Fibroblast of mammary gland (primary cell): ENCODE measurements at regions not wholly inside any gene's neighbourhood (a gene's known extent, or its start where the extent isn't known, plus 50 kb on each side); places are given as distances from the start of the nearest gene placed in this dataset.

Experiments used
- DNase-seq: peaks from one replicate; pipeline ENCODE4 v3.0.0-alpha.2; 2010; ENCODE audit warnings: low read depth
- H3K4me3 ChIP-seq: 2 replicates; pipeline ENCODE4 v1.5.1; 2011; ENCODE audit warnings: low read depth, mild to moderate bottlenecking, low read length, moderate library complexity; ENCODE audit not compliant: control insufficient read depth
- CTCF ChIP-seq: conservative IDR thresholded peaks from 2 replicates; pipeline ENCODE4 v1.5.1; 2011; ENCODE audit warnings: low read depth, low read length, inconsistent platforms; ENCODE audit not compliant: control insufficient read depth, insufficient read depth

- DNase-seq = no peak
- no peak overlapping the region for H3K4me3 ChIP-seq
- TF ChIP-seq CTCF = no peak
Observed at GRCh38 chr10:11396311-11396955, 215.0 kb downstream of the USP6NL start.

DNA sequence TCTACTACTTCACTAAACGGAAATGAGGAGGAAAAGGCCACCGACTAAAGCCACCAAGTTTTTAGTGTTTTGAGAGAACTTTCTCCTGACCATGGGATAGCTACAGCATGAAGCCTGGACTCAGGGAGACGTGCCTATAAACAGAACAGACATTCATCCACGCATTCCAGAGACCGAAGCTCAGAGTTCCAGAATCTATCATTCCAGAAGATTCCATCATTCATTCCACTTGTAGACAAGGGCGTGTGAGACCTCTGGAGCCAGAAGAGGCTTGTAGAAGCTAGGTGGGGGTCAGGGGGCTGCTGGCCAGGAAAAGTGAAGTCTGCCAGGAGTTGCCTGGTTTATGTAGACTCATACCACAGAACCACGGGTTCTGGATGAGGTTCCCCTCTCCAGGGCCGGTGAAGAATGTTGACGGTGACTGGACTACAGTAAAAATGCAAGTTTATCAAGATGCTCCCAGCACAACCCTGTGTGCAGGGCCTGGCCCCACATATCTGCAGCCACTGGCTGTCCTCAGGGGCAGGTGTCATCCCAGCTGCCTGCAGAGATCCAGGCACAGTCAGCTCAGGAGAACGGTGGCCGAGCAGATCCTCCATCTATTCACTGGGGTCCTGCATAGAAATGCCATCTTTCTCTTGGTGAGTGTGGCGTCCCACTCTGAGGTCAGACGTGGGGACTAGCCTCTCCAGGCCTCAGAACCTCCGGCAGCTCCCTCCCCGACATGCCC lies 215.7 kb downstream of the USP6NL start:
- TF ChIP-seq CTCF = no peak
- no peak overlapping the region for H3K4me3 ChIP-seq
- DNase-seq = no peak

DNA sequence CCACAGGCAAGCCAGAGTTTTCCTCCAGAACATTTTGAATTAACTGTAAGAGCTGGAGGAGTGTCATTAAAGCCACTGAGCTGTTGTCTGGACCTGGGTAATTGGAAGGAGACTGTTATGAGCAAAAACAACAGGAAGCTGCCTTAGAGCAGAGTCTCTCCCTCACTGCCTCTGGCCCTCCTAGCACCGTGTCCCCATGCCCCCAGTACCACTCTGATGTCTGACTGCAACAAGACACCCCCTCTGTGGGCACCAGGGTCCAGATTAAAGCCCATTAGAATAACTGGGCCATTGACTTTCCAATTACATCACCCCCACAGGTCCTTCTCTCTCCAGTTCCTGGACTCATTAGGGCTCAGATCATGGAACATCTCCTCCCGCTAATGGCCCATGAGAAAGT lies 216.3 kb downstream of the USP6NL start:
- TF ChIP-seq CTCF = no peak
- no peak overlapping the region for H3K4me3 ChIP-seq
- no peak for DNase-seq

- H3K4me3 ChIP-seq = no peak overlapping the region
- DNase-seq = no peak
- no peak for TF ChIP-seq CTCF
Observed at GRCh38 chr10:11393858-11394257, 217.6 kb downstream of the USP6NL start.

DNA sequence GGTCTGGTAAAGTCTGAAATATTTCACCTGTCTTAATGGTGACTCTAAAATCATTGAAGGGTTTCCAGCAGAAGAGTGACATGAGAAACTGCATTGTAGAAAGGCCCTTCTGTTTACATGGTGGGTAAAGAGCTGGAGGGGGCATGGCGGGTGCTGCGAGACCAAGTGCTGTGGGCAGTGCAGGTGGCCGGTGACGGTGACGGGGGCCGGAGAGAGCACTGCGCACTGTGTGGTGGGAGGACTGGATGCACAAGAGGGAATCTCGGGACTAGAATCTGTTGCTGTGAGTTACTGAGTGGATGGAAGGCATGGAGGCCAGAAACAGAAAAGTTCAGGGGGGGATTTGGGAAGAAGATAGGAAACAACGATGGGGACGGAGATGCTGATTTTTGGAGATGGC lies 218.7 kb downstream of the USP6NL start:
- no peak for TF ChIP-seq CTCF

DNA sequence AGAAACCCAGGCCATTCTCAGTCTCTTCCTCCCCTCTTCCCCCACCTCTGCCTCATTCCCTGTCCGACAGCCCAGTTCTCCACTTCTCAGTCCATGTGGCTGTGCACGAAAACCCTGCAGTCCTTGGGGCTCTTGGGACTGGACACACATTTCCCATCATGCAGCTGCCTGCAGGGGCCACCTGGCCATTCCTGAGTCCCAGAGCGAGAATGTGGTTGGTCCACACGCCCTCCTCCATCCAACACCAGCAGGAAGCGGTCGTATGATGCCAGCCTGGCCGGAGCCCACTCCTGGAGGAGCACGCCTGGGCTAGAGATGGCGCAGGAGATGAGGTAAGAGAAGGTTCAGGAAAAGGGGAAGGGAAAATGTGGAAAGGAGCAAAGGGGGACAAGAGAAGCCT lies 222.5 kb downstream of the USP6NL start:
- H3K4me3 ChIP-seq = no peak overlapping the region
- no peak for TF ChIP-seq CTCF
- DNase-seq = no peak

More for the DNA sequence above, 218.7 kb downstream of the USP6NL start:
- no peak overlapping the region for H3K4me3 ChIP-seq
- no peak for DNase-seq
